ENCODE measurements at regions not wholly inside any gene's neighbourhood (a gene's known extent, or its start where the extent isn't known, plus 50 kb on each side); places are given as distances from the start of the nearest gene placed in this dataset.

- no peaks in the 10 kb centered on the region for H3K36me3 ChIP-seq (ENCODE audit: control insufficient read depth in 2 of 2, extremely low read depth in 1 of 2, insufficient read depth in 2 of 2, low read length in 2 of 2)
- H3K27ac ChIP-seq (ENCODE audit: insufficient read depth, low read depth, low read length) = no peak overlapping the region
- FAIRE-seq (no peak), DNase-seq (ENCODE audit: low read depth, low spot score) (no peak)
- H3K4me2 ChIP-seq (ENCODE audit: insufficient read depth, low read length) = no peak overlapping the region
- ChIA-PET CTCF (no interaction called here), POLR2A (no interaction called here)
- no peaks in the 10 kb centered on the region for H3K4me1 ChIP-seq (ENCODE audit: control insufficient read depth, extremely low read depth, insufficient read depth, low read length)
- H3K9ac ChIP-seq (replicated peaks; ENCODE audit: extremely low read depth, insufficient read depth, low read length) = no peak overlapping the region
- no peak overlapping the region for H2AFZ ChIP-seq (ENCODE audit: low read depth, low read length)
- H4K20me1 ChIP-seq (replicated peaks; ENCODE audit: control insufficient read depth, extremely low read depth, insufficient read depth, low read length) = no peaks in the 10 kb centered on the region
- H3K9me3 ChIP-seq (replicated peaks; ENCODE audit: control insufficient read depth, insufficient read depth, low read length) = no peaks in the 10 kb centered on the region
- dilution Hi-C loops (cut with MboI; ENCODE audit: extremely low pct_ligation_motif_present, low sequenced_read_pairs) = no loop called here
- intact Hi-C loops (cut with micrococcal nuclease) = no loop called here
- no peak overlapping the region for H3K4me3 ChIP-seq (replicated peaks in 1 of 3; ENCODE audit: insufficient read depth in 1 of 3, low read depth in 1 of 3, low read length in 3 of 3)
- TF ChIP-seq EZH2 (IDR thresholded peaks at IDR 0.05; ENCODE audit: borderline replicate concordance, low read depth, low read length, severe bottlenecking) = no peak
- no peak for TF ChIP-seq MAX (IDR thresholded peaks at IDR 0.05; ENCODE audit: insufficient read depth, insufficient read length)
- TF ChIP-seq CTCF (IDR thresholded peaks at IDR 0.05; ENCODE audit: extremely low read depth in 1 of 2, insufficient read depth in 1 of 2, low read depth in 1 of 2, low read length in 2 of 2) = no peak
- TF ChIP-seq GATA2 (IDR thresholded peaks at IDR 0.05; ENCODE audit: insufficient read depth, insufficient read length, low read depth, low read length) = no peak
- TF ChIP-seq POLR2A (IDR thresholded peaks at IDR 0.05; ENCODE audit: low read depth, low read length) = no peak
- no peak for TF ChIP-seq JUN (IDR thresholded peaks at IDR 0.05; ENCODE audit: borderline replicate concordance, insufficient read depth, insufficient read length, low read depth)
- TF ChIP-seq POLR2AphosphoS5 (IDR thresholded peaks at IDR 0.05; ENCODE audit: insufficient read depth, low read depth, low read length) = no peak
- TF ChIP-seq MYC (IDR thresholded peaks at IDR 0.05; ENCODE audit: low read depth, low read length) = no peak
- no peak for TF ChIP-seq FOS (IDR thresholded peaks at IDR 0.05; ENCODE audit: borderline replicate concordance, insufficient read depth, low read length)
- no peaks in the 10 kb centered on the region for H3K79me2 ChIP-seq (ENCODE audit: control insufficient read depth, insufficient read depth, low read length)
- H3K9me1 ChIP-seq (replicated peaks; ENCODE audit: control insufficient read depth, extremely low read depth, insufficient read depth, low read length) = no peaks in the 10 kb centered on the region
- H3K27me3 ChIP-seq (ENCODE audit: control insufficient read depth in 2 of 2, insufficient read depth in 2 of 2, low read length in 2 of 2) = no peaks in the 10 kb centered on the region
- no TSS peak for BruUV-seq (replicated peaks)
Observed at GRCh38 chr3:74711913-74712512, 97.6 kb upstream of the CNTN3 start.
